ENCODE measurements at regions not wholly inside any gene's neighbourhood (a gene's known extent, or its start where the extent isn't known, plus 50 kb on each side); places are given as distances from the start of the nearest gene placed in this dataset.

DNA sequence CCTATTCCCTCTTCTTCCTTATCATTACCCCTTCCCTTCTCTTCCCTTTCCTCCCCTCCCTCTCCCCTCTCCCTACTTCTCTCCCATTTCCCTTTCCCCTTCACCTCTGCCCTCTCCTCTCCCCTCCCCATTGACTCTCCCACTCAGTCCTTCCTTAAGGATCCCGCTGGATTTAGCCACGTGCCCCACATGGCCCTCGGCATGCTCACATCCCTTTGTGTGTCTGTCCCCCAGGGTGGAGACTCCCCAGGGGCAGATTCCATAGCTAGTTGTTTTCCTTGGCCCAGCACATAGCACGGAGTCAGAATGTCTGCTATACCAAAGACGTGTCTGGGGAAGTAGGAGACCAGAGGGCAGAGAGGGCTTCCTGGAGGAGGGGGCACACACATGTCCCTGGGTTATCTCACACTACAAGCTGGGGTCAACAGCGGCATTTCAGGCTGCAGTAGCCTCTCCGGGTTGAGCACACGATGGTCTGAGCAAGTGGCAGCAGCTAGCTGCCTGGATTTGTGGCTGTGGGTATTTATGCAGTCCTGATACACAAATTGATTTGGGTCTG lies 487.0 kb downstream of the TBC1D22A start:
- DNase-seq, result no peak

DNA sequence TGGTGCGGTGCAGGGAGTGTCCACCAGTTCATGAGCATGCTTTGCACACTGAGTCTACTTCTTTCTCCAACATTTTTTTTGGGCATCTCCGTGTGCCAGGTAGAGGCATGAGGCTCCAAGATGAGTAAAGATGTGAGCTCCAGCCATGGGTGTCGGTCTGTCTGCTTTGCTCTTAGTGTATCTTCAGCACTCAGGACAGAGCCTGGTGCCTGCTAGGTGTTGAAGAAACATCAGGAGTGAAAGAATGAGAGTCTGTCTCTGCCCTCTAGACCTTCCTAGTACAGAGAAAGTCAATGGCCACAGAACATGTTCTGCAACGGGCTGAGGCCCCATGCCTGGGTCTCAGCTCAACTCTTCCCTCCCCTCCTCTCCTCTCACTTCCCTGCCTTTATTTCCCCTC lies 486.5 kb downstream of the TBC1D22A start:
- DNase-seq, result no peak

DNA sequence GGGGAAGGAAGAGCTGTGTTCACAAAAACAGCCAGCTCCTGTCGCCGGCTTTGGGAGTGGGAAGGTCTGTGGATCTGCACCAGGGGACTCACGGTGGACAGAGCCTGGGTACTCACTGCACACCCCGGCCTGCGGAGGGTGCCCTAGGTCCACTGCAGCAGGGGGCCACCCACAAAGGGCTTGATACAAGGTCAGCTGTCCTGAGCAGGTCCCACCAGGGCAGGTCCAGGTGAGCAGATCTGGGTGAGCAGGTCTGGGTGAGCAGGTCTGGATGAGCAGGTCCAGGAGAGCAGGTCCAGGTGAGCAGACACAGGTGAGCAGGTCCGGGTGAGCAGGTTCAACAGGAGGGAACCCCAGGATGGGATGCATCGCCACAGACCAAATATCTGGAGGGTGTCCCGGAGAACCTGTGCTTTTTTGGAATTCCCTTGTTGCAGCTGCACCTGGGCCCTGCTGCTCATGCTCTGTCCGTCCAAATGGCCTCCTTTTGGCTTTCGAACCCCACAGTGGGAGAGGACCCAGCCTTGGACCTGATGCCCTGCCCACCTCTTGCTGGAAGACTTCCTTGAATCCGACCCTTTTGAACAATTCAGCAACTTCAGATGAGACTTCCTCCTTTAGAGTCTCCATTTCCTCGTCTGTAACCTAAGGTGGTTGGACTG lies 485.3 kb downstream of the TBC1D22A start:
- DNase-seq, result no peak

DNA sequence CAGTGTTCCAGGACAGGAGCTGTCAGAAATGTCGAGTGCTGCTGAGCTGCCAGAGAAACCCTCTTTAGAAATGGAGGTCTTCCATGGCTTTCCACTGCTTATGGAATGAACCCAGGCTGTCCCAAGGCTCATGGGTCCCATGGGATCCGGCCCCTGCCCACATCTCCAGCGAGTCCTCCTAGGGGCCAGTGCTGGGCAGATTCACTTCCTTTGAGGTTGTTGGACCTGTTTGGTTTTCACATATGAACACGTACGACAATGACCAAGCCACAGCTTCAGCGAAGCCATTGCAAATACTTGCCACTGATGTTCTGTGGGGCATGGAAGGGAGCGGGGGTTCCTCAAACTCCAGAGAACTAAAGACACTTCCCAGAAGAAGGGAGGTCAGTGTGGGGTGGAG lies 483.3 kb downstream of the TBC1D22A start:
- DNase-seq, result no peak

DNA sequence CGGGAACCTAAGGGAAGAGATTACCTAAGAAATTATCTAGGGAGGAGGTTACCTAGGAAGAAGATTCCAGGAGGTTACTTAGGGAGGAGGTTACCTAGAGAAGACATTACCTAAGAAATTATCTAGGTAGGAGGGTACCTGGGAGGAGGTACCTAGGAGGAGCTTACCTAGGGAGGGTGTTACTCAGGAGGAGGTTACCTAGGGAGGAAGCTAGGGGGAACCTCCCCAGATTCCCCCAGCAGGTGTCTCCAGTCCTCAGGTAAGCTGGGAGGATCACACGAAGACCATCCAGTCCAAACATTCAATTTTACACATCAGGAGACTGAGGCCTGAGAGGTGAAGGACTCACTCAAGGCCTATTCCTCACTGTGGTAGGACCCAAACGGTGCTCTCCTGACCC lies 482.8 kb downstream of the TBC1D22A start:
- no peak for DNase-seq

DNA sequence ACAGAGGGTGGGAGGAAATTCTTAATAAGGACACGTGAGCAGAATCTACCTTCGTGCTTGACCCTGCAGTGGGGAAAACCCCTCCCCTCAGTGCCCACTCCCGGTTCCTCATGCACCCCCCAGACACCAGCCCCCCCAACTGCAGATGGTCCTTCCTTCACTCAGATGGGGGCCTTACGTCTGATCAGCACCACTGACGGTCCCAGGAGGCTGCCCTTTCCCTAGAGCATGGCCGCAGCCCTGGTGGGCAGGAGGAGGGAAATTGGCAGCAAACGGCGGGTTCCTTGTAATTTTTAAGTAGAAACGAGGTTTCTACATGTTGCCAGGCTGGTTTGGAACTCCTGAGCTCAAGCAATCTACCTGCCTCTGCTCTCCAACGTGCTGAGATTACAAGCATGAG lies 477.7 kb downstream of the TBC1D22A start:
- DNase-seq, result no peak

DNA sequence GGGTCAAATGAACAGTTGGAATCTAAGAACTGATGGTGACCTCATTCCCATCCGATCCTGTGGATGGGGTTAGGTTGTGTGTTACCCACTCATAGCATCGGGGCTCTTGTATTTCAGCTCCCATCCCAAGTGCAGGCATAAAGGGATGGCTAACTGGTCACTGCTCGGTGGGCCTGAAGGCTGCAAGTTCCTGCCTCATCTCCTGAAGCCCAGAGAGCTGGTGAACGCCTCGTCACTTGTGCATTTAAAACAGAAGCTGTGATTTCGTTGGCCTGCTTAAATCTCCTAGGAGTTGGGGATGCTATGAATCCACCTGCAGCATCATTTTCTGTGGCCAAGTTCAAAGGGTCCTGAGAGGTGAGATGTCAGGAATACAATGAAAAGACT lies 477.0 kb downstream of the TBC1D22A start:
- no peak for DNase-seq

DNA sequence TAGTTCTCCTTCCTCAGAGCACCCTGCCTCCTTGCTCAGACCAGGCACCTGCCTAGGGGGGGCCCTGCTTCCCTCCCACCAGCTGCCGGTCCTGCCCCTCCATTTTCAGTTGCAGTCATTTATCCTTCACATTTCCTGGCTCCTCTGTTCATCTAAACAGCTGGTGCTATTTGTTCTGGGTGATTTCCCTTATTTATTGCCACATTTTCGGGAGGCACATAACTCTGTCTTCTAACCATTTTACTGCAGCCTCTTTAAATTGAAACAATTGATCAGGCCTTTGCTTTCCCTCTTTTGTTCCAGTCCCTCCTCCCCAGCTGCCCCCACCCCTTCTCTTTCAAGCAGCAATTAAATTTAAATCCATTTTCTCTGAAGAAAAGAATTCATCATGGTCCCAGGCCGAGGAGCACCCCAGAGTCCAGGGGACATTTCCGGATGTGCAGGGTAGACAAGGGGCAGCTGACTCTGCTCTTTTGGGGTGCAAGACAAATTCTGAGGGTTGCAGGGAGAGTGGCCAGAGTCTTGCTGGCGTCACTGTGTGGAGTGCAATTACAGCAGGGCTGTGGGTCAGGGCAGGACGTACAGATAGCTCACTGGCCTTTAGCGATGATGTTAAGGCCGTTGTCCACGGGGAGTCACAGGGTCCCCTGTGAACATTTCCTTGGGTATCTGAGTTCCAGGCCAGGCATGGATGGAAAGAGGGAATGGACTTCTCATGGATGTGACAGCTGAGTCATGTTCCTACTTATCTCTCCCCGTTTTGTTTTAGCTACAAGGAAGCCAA lies 476.4 kb downstream of the TBC1D22A start:
- no peak for DNase-seq

DNA sequence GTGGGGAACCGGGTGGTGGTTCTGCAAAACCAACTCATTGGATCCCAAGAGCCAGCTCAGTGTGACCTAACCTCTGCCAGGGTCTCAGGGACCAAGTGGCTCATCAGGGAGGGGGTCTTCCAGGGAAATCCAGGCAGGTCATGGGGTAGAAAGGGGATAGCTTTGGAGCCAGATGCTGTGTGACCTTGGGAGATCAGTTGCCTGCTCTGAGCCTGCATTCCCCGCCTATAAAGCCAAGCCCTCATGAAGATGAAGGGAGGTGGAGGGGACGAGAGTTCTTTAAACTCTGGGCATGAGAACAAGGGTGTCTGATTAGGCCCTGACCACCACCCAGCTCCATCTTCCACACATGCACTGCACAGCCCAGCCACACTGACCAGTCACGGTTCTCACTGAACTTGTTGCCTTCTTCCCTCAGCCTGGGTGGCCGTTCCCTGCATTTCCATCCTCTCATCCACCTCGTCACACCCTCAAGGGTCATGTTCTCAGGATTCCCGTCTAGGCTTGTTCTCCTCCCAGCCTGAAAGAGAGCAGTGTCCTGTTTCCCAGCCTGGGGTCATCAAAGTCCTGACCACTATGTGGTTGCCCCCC lies 475.5 kb downstream of the TBC1D22A start:
- DNase-seq, result no peak

DNA sequence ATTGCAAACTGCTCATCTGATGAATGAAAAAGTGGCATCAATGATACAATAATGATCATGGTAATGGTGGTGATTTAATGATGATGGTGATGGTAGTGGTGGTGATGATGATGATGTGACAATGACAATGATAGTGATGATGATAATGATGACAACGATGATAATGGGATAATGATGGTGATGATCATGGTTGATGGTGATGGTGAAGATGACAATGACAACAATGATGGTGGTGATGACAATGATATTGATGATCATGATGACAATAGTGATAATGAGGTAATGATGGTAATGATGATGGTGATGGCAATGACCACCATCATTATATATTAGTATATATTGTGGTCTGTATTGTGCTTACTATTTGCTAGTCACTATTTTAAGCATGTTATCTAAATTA lies 474.3 kb downstream of the TBC1D22A start:
- DNase-seq, result no peak

DNA sequence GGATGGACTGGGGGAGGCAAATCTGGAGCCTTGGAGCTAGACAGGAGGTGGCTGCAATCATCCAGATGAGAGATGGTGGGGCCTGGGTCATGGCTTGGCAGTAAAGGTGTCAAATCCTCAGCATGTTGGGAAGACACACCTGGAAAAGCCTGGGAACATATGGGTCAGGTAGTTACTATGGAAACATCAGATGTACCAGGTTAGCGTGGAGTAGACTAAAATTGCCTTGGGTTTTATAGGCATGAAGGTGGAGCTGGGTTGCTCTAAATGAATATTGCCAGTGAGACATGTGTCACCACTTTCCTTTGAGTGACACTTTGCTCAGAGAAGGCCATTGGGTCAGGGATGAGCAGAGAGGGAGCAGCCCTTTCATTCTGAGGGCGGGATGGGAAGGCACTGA lies 473.7 kb downstream of the TBC1D22A start:
- DNase-seq, result no peak

DNA sequence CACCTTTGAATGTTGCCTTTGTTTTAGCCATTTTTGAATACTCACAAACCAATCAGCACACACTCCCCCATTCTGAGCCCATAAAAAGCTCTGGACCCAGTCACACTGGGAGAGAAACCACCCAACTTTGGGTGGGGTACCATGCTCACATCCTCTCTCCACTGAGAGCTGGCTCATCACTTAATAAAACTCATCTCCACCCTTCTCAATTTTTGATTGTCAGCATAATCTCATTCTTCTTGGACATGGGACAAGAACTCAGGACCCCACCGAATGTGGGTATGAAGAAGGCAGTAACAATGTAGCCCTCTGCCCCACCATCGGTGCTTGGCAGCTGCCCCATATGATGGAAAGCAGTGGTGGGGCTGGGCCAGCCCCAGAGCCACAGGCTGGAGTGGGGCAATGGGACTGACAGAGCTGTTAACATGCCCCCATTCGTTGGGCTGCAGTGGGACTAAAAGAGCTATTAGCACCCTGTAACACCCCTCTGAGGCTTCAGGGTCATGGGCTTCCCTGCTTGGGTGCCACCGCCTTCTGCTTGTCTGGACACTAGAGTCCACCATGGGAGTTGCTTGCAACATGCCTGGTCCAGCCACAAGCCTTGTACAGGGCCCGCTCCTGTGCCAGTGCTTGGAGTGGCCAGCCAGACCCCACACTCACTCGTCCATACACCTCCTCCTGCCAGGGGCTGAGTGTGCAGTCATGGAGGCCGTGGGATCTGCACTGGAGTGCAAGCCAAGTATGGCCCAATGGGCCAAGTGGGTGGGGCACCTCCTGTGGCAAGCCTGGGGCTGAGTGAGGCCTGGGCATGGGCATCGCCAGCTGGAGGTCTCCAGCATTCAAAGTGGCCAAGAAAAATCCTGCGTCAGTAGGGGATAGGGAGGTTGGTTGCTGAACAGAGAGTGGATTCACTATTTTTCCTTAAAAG lies 471.1 kb downstream of the TBC1D22A start:
- no peak for DNase-seq

DNA sequence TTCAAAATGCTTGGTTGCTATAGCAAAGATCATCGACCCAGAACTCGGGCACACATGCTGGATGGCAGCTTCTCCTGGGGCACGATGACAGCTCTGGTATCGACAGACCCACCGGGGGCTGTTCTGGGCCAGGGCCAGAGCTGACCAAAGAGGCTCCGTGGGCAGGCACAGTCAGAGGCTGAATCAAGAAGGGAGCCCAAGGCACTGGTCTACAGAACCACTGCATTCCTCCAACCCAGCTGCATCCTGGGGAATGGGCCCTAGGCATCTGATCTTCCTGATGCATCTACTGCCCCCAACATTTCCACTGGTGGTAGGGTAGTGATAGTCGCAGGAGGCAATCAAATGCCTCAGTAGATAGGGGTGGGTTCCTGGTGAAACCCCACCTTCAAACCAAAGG lies 470.3 kb downstream of the TBC1D22A start:
- DNase-seq, result no peak

DNA sequence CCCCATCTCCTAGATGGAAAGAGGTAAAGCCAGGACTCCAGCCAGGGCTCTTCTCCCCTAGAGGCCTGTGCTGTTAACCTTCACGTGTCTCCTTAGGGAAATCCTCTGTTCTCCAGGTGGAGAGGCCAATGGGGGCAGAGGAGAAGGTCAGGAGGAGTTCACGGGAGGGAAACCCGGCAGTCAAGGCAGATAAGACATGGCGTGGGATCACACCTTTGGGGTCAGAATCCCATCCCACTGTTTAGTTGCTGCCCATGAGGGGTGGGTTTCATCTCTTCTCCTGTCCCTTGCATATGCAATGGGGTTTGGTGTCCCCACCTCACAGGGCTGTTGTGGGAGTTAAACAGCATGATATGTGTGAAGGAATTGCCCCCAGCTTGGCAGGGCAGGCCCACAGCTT lies 469.7 kb downstream of the TBC1D22A start:
- DNase-seq, result no peak

DNA sequence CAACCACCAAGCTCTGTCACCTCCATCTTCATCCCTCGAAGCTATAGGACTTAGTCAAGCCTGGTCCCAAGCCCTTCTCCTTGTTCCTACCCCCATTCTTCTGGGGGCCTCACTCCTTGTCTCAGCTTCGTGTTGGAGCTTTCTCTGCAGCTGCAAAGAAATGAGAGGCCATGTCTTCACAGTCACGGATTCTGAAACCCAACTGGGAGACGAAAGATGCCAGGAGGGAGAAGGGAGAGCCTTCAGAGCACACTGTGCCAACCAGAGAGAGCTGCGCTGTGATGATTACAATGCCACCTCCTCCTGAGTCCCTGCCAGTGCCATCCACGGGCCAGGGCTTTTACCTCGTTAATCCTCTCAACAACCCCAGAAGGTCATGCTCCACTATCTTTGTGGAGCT lies 469.3 kb downstream of the TBC1D22A start:
- DNase-seq, result no peak

DNA sequence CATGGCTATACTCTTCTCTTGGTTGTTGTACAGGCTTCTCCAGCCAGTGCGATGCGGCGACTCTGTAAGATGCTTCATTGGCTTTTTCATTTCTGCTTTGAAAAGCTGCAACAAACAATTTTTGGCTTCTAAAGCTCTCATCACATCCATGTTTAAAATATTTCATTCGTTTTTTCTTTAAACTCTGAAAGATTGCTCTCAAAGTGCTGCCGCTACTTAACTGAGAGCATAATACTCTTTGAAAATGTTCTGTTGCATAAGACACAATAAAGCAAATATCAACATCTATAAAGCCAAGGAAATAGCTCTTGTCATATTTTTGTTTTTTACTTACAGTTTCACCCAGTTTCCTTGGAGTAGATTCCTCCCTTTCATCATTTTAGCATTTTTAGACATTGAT lies 468.3 kb downstream of the TBC1D22A start:
- no peak for DNase-seq

DNA sequence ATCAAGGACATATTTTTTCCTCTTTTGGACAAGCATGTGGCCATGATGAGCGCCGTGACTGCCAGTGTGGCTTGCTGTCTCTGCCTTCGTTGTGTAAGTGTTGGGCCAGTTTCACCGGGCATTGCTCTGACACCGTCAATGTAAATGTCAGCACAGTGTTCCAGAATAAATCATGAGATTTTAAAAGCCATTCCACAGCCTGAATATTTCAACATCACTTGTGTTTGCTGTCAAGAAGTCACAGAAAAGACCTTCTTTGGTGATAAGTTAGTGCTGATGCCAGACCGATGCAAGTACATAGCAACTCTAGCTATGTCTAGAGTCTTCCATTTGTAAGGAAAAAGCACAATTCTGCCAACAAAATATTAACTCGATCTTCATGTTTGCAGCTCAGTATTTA lies 467.8 kb downstream of the TBC1D22A start:
- no peak for DNase-seq

DNA sequence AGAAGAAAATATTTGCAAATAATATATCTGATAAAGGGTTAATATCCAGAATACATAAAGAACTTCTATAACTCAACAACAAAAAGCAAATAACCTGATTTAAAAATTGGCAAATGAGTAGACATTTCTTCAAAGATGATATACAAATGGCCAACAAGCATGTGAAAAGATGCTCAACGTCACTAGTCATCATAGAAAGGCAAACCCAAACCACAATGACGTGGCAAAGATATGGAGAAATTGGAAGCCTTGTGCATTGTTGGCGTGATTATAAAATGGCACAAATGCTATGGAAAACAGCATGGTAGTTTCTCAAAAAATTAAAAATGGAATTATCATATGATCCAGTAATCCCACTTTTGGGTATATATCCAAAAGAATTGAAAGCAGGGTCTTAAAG lies 466.3 kb downstream of the TBC1D22A start:
- no peak for DNase-seq

DNA sequence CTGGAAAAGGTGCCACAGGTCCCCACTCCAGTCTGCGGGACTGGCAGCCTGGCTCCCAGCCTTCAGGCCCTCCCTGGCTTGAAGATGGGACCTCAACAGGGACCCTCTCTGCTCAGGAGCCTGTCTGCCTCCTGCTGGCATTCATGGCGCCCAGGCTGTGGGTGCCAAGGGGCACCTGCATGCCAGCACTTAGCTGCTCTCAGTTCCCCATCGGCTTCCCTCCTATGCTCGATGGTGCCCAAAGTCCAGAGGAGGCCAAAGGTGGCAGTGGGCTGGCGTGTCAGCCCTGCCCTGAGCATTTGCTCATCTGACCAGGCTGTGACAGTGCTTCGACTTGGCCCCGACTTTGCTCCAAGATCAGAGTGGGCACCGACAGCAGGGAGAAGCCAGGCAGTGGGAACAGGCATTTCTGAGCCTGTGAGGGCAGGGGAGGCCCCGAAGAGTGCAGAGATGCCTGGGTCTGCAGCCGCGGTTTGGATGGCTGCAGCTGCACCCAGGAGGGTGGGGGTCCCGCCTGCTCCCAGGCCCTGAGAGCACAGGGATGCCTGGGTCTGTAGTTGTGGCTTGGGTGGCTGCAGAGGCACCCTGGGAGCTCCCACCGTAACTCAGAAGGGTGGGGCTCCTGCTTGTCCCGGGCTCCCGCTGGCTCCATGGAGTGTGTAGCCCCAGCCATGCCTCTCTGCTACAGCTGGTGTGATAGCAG lies 463.6 kb downstream of the TBC1D22A start:
- DNase-seq, result no peak

DNA sequence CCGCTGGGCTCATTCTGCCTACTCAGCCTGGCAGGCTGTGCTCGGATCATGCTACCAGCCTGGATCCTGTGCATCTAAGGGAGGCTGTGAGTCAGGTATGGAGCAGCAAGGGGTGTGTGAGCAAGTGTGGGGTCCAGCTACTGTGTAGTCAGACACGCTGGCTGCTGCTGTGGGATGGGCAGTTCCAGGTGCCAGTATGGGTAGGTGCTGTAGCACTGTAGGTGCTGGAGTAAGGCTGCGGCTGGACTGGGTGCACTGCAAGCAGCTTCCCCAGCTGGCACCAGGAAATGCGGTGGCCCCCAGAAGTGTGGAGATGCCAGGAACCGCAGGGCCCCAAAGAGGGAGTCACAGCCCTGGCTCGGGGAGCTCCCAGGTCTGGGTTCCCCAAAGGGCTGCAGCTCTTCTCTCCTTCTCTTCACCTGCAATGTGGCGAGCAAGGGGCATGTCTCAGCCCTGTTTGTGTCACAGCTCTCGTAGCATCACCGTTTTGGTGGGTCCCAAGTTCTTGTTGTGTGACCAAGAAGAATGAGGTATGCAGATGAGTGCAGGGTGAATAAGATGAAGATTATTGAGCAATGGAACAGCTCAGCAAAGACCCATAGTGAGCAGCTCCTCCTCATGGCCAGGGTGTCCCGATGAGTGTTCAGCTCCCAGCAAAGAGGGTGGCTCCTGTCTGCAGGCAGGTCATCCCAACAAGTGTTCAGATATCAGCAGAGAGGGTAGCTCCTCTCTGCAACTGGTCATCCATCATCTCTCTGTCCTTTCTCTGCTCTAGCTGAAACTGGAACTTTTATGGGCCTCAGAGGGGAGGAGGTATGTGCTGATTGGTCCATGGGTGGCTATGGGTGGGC lies 462.9 kb downstream of the TBC1D22A start:
- no peak for DNase-seq

All from SW 1271 (cell line).